ENCODE measurements at regions not wholly inside any gene's neighbourhood (a gene's known extent, or its start where the extent isn't known, plus 50 kb on each side); places are given as distances from the start of the nearest gene placed in this dataset.

DNA sequence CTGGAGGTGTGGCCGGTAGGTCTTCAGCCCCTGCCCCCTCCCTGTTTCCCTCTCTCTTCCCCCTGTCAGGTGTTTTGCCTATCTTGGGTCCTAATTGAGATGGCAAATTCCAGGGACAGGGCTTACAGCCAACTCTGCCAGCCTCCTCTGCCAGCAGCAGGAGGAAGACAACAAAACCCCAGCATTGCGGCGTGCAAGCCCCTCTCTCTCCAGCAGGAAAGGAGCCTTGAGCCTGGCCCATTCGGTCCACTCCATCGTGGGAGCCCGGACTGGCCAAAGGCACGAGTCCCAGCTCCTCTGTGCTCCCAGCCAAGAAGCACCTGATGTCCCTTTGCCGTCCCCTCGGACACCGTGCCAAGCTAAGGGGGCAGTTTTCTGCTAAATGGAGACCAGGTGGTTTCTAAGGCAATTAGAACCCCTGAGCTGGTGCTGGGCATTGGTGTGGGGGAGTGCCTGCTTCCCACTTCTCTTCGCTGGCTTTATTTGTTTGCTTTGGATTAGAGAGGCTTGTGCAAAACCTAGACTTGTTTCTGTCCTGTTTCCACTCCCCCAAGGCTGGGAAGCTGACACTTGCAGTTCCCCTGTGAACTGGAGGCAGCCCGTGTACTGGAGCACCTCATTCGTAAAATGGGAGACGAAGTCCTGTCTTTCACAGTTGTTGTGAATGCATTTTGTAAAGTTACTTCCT is 57.1 kb upstream of the LHX5 start:
- TF ChIP-seq, protein P1, sequence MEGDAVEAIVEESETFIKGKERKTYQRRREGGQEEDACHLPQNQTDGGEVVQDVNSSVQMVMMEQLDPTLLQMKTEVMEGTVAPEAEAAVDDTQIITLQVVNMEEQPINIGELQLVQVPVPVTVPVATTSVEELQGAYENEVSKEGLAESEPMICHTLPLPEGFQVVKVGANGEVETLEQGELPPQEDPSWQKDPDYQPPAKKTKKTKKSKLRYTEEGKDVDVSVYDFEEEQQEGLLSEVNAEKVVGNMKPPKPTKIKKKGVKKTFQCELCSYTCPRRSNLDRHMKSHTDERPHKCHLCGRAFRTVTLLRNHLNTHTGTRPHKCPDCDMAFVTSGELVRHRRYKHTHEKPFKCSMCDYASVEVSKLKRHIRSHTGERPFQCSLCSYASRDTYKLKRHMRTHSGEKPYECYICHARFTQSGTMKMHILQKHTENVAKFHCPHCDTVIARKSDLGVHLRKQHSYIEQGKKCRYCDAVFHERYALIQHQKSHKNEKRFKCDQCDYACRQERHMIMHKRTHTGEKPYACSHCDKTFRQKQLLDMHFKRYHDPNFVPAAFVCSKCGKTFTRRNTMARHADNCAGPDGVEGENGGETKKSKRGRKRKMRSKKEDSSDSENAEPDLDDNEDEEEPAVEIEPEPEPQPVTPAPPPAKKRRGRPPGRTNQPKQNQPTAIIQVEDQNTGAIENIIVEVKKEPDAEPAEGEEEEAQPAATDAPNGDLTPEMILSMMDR (conservative IDR thresholded peaks at IDR 0.05), result peak; percentile 18
- peaks cover 12% of the 10 kb centered on the region for H3K27me3 Mint-ChIP-seq (ENCODE audit: insufficient read depth)

DNA sequence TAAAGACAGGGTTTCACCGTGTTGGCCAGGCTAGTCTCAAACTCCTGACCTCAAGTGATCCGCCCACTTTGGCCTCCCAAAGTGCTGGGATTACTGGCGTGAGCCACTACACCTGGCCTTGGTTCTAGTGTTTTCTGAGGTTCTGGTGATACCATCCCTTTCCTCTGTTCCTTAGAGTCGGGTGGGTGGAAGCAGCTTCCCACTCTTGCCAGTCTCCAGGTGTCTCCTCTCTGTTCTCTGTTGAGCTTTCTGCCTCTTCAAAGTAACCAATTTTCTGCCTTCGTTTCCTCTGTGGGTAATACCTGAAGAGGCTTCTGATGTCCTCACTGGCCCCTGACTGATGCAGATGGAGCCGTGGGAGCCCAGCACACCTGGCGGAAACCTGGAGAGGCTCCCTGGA is 53.4 kb upstream of the LHX5 start:
- Histone ChIP-seq H3K4me3 (ENCODE audit: low read length) (no peak overlapping the region), H3K4me1 (ENCODE audit: control insufficient read depth, insufficient read depth, low read length) (no peaks in the 10 kb centered on the region), H3K36me3 (ENCODE audit: control insufficient read depth, insufficient read depth, low read length) (no peaks in the 10 kb centered on the region), H3K27me3 (ENCODE audit: control insufficient read depth, insufficient read depth, low read length, poor library complexity, severe bottlenecking) (peaks cover 14% of the 10 kb centered on the region), H3K9me3 (ENCODE audit: control insufficient read depth, low read length) (no peaks in the 10 kb centered on the region), H3K27ac (ENCODE audit: low read depth, low read length) (no peak overlapping the region), H3K9ac (ENCODE audit: extremely low read depth, low read length, poor library complexity, severe bottlenecking) (no peak overlapping the region)
- H3K36me3 Mint-ChIP-seq (ENCODE audit: low read depth), result no peaks in the 10 kb centered on the region
- H3K9me3 Mint-ChIP-seq, result peaks cover under 1% of the 10 kb centered on the region
- H3K27ac Mint-ChIP-seq, result no peak overlapping the region
- H3K4me3 Mint-ChIP-seq, result no peak overlapping the region
- TF ChIP-seq, protein P1 (conservative IDR thresholded peaks at IDR 0.05), result no peak
- peaks cover 28% of the 10 kb centered on the region for H3K27me3 Mint-ChIP-seq (ENCODE audit: insufficient read depth)
- peaks cover 5% of the 10 kb centered on the region for H3K4me1 Mint-ChIP-seq
- 91 to 96% methylated on average over 7 of the region's 7 CpGs for WGBS, 2 experiments (ENCODE audit: insufficient coverage in 1 of 2, insufficient read length in 1 of 2)
- DNase-seq, result no peak

More for the DNA sequence above, 57.1 kb upstream of the LHX5 start:
- Histone ChIP-seq H3K27ac (ENCODE audit: low read depth, low read length) (no peak overlapping the region), H3K4me3 (ENCODE audit: low read length) (no peak overlapping the region), H3K9ac (ENCODE audit: extremely low read depth, low read length, poor library complexity, severe bottlenecking) (no peak overlapping the region), H3K9me3 (ENCODE audit: control insufficient read depth, low read length) (no peaks in the 10 kb centered on the region), H3K27me3 (ENCODE audit: control insufficient read depth, insufficient read depth, low read length, poor library complexity, severe bottlenecking) (no peaks in the 10 kb centered on the region), H3K36me3 (ENCODE audit: control insufficient read depth, insufficient read depth, low read length) (no peaks in the 10 kb centered on the region), H3K4me1 (ENCODE audit: control insufficient read depth, insufficient read depth, low read length) (no peaks in the 10 kb centered on the region)
- WGBS, 2 experiments (ENCODE audit: insufficient coverage in 1 of 2, insufficient read length in 1 of 2), result 74 to 80% methylated on average over 5 to 14 of the region's 14 CpGs
- Mint-ChIP-seq H3K27ac (no peak overlapping the region), H3K4me3 (no peak overlapping the region), H3K9me3 (peaks cover 11% of the 10 kb centered on the region), H3K36me3 (ENCODE audit: low read depth) (no peaks in the 10 kb centered on the region), H3K4me1 (peaks cover 5% of the 10 kb centered on the region)
- peak; percentile 67 for DNase-seq

DNA sequence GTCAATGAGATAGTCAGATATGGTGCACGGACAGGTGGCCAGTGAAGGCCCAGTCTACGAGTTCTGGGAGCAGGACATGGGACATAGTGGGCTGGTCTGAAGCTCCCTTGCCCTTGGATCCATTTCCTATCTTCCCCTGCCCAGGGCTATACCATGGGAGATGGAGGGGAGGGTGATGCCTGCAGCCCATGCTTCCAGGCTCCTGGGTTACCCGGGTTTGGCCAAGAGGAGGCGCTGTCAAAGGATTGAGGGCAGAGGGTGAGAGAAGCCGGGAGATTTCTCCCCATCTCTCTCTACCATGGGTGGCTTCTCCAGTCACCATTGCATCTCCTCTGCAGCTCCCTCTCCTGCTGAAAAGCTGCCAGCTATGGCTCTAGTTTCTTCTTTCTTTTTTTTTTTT is 52.8 kb upstream of the LHX5 start:
- peak; percentile 88 for DNase-seq
- H3K27ac Mint-ChIP-seq, result no peak overlapping the region
- H3K9me3 Mint-ChIP-seq, result no peaks in the 10 kb centered on the region
- H3K27me3 Mint-ChIP-seq (ENCODE audit: insufficient read depth), result peaks cover 34% of the 10 kb centered on the region
- peaks cover 15% of the 10 kb centered on the region for H3K27me3 ChIP-seq (ENCODE audit: control insufficient read depth, insufficient read depth, low read length, poor library complexity, severe bottlenecking)
- TF ChIP-seq, protein P1 (conservative IDR thresholded peaks at IDR 0.05), result peak; percentile 63
- H3K36me3 ChIP-seq (ENCODE audit: control insufficient read depth, insufficient read depth, low read length), result no peaks in the 10 kb centered on the region
- no peak overlapping the region for H3K4me3 Mint-ChIP-seq
- no peaks in the 10 kb centered on the region for H3K4me1 ChIP-seq (ENCODE audit: control insufficient read depth, insufficient read depth, low read length)
- no peak overlapping the region for H3K9ac ChIP-seq (ENCODE audit: extremely low read depth, low read length, poor library complexity, severe bottlenecking)
- 82 to 83% methylated on average over 2 to 5 of the region's 5 CpGs for WGBS, 2 experiments (ENCODE audit: insufficient coverage in 1 of 2, insufficient read length in 1 of 2)
- H3K4me1 Mint-ChIP-seq, result peaks cover 5% of the 10 kb centered on the region
- no peak overlapping the region for H3K4me3 ChIP-seq (ENCODE audit: low read length)
- no peaks in the 10 kb centered on the region for H3K36me3 Mint-ChIP-seq (ENCODE audit: low read depth)
- H3K9me3 ChIP-seq (ENCODE audit: control insufficient read depth, low read length), result no peaks in the 10 kb centered on the region
- H3K27ac ChIP-seq (ENCODE audit: low read depth, low read length), result no peak overlapping the region
